GM23338 (cell line): ENCODE measurements at regions not wholly inside any gene's neighbourhood (a gene's known extent, or its start where the extent isn't known, plus 50 kb on each side); places are given as distances from the start of the nearest gene placed in this dataset.

Source experiments
- ATAC-seq: fragments of 200-7000 bp; cut with Tn5 transposase; 3 replicates; pipeline ENCODE4 v1.9.1; 2020
- DNase-seq: peaks from one replicate; pipeline ENCODE4 v3.0.0-alpha.2; 2015; ENCODE audit warnings: low spot score
- H2AFZ ChIP-seq: fragments of 200-600 bp; sonication (generic); 2 replicates; pipeline ENCODE4 v1.8.0; 2016; ENCODE audit warnings: antibody characterized with exemption, mild to moderate bottlenecking, moderate library complexity
- H3F3A ChIP-seq: fragments of 200-600 bp; sonication (generic); replicated peaks from 2 replicates; pipeline ENCODE4 v1.8.0; 2017; ENCODE audit warnings: antibody characterized with exemption, mixed run types, low read depth
- H3K27ac ChIP-seq: fragments of 200-600 bp; sonication (generic); 2 replicates; pipeline ENCODE4 v1.6.1; 2016; ENCODE audit warnings: low read depth
- H3K27me3 ChIP-seq: fragments of 200-600 bp; sonication (generic); 2 replicates; pipeline ENCODE4 v1.8.0; 2016; ENCODE audit warnings: mild to moderate bottlenecking, mixed run types, moderate library complexity; ENCODE audit not compliant: insufficient read depth
- H3K36me3 ChIP-seq: fragments of 200-600 bp; sonication (generic); 2 replicates; pipeline ENCODE4 v1.8.0; 2016; ENCODE audit warnings: mild to moderate bottlenecking; ENCODE audit not compliant: insufficient read depth
- H3K4me1 ChIP-seq: fragments of 200-600 bp; sonication (generic); 2 replicates; pipeline ENCODE4 v1.8.0; 2016; ENCODE audit warnings: mild to moderate bottlenecking, moderate library complexity; ENCODE audit not compliant: insufficient read depth
- H3K4me2 ChIP-seq: fragments of 200-600 bp; sonication (generic); 2 replicates; pipeline ENCODE4 v1.7.1; 2017; ENCODE audit warnings: mixed run types
- H3K4me3 ChIP-seq: fragments of 200-600 bp; sonication (generic); 2 replicates; pipeline ENCODE4 v1.6.1; 2016; ENCODE audit warnings: mixed run types
- H3K79me2 ChIP-seq: fragments of 200-600 bp; sonication (generic); replicated peaks from 2 replicates; pipeline ENCODE4 v1.8.0; 2017; ENCODE audit warnings: mild to moderate bottlenecking; ENCODE audit not compliant: insufficient read depth
- H3K9me2 ChIP-seq: fragments of 200-600 bp; sonication (generic); 2 replicates; pipeline ENCODE4 v1.8.0; 2017; ENCODE audit not compliant: insufficient read depth
- H4K20me1 ChIP-seq: fragments of 200-600 bp; sonication (generic); replicated peaks from 2 replicates; pipeline ENCODE4 v1.8.0; 2017; ENCODE audit warnings: mild to moderate bottlenecking; ENCODE audit not compliant: insufficient read depth
- H3K27ac Mint-ChIP-seq: 2 replicates; pipeline ENCODE4 v1.8.0; 2020; ENCODE audit warnings: inconsistent platforms, mild to moderate bottlenecking, moderate library complexity, mixed read lengths
- H3K27me3 Mint-ChIP-seq: 3 replicates; pipeline ENCODE4 v1.8.0; 2022; ENCODE audit warnings: low read depth, mild to moderate bottlenecking, moderate library complexity, mixed read lengths, inconsistent platforms; ENCODE audit not compliant: insufficient read depth, poor library complexity
- H3K36me3 Mint-ChIP-seq: 3 replicates; pipeline ENCODE4 v1.8.0; 2021; ENCODE audit warnings: low read depth, mild to moderate bottlenecking, inconsistent platforms, moderate library complexity, mixed read lengths
- H3K4me1 Mint-ChIP-seq: 3 replicates; pipeline ENCODE4 v1.8.0; 2020; ENCODE audit warnings: mild to moderate bottlenecking, inconsistent platforms, mixed read lengths
- H3K4me3 Mint-ChIP-seq: 3 replicates; pipeline ENCODE4 v1.8.0; 2021; ENCODE audit warnings: moderate library complexity, mild to moderate bottlenecking, inconsistent platforms, mixed read lengths
- H3K9me3 Mint-ChIP-seq: 3 replicates; pipeline ENCODE4 v1.8.0; 2020; ENCODE audit warnings: moderate library complexity, mild to moderate bottlenecking, inconsistent platforms, mixed read lengths
- CREB1 ChIP-seq: fragments of 250-450 bp; sonication (Bioruptor Pico); IDR thresholded peaks from 2 replicates; pipeline ENCODE4 v1.5.0; 2020; ENCODE audit warnings: low read depth, mild to moderate bottlenecking, moderate library complexity
- CTCF ChIP-seq, 2 experiments: fragments of 200-600 bp in 1 of 2; sonication (generic) in 1 of 2; conservative IDR thresholded peaks; 2 replicates each; pipeline versions ENCODE4 v1.5.1 to v1.6.1; 2016 to 2017; ENCODE audit warnings: antibody characterized with exemption in 2 of 2, low read depth in 2 of 2, mild to moderate bottlenecking in 2 of 2, moderate library complexity in 1 of 2
- ETS1 ChIP-seq: IDR thresholded peaks from 2 replicates; pipeline ENCODE4 v1.6.1; 2016; ENCODE audit warnings: antibody characterized with exemption
- EZH2 ChIP-seq: fragments of 200-600 bp; sonication (generic); IDR thresholded peaks from one replicate; pipeline ENCODE4 v1.8.0; 2017; ENCODE audit warnings: antibody characterized with exemption, mild to moderate bottlenecking, low read depth; ENCODE audit not compliant: unreplicated experiment
- NANOG ChIP-seq: IDR thresholded peaks from 2 replicates; pipeline ENCODE4 v1.6.1; 2016; ENCODE audit warnings: antibody characterized with exemption, borderline replicate concordance
- POLR2AphosphoS5 ChIP-seq: IDR thresholded peaks from 2 replicates; pipeline ENCODE4 v1.6.1; 2016; ENCODE audit warnings: antibody characterized with exemption, low read depth
- REST ChIP-seq: IDR thresholded peaks from one replicate; pipeline ENCODE4 v1.6.1; 2018; ENCODE audit warnings: antibody characterized with exemption; ENCODE audit not compliant: unreplicated experiment
- ZNF114 ChIP-seq: fragments of 250-450 bp; sonication (Bioruptor Pico); IDR thresholded peaks from 2 replicates; pipeline ENCODE4 v1.5.0; 2020; ENCODE audit warnings: mild to moderate bottlenecking, moderate library complexity
- ZNF462 ChIP-seq: fragments of 250-450 bp; sonication (Bioruptor Pico); IDR thresholded peaks from 2 replicates; pipeline ENCODE4 v1.5.0; 2020; ENCODE audit warnings: mild to moderate bottlenecking, moderate library complexity

GRCh38 chr4:158314756-158315487 is 104.6 kb downstream of the TMEM144 start:
- TF ChIP-seq NANOG (no peak), EZH2 (no peak), ETS1 (no peak), ZNF462 (CRISPR knock-in tag) (no peak), REST (no peak), ZNF114 (CRISPR knock-in tag) (no peak), CTCF (conservative IDR thresholded peaks at IDR 0.05; ENCODE audit: low read depth in 2 of 2) (no peak), CREB1 (no peak), POLR2AphosphoS5 (no peak)
- Histone ChIP-seq H3K4me2 (no peak overlapping the region), H2AFZ (no peak overlapping the region), H3K27me3 (no peaks in the 10 kb centered on the region), H4K20me1 (no peaks in the 10 kb centered on the region), H3K79me2 (no peaks in the 10 kb centered on the region), H3K4me3 (no peak overlapping the region), H3F3A (no peaks in the 10 kb centered on the region), H3K36me3 (no peaks in the 10 kb centered on the region), H3K9me2 (no peaks in the 10 kb centered on the region), H3K27ac (no peak overlapping the region), H3K4me1 (no peaks in the 10 kb centered on the region)
- H3K4me3 Mint-ChIP-seq = no peak overlapping the region
- 0 out of 3 replicates have a peak, but pooled peaks cover 1% of the 10 kb centered on the region for H3K9me3 Mint-ChIP-seq
- H3K4me1 Mint-ChIP-seq = no peaks in the 10 kb centered on the region
- H3K27me3 Mint-ChIP-seq = no peaks in the 10 kb centered on the region
- H3K36me3 Mint-ChIP-seq = no peaks in the 10 kb centered on the region
- DNase-seq = no peak
- no peak for ATAC-seq
- no peak overlapping the region for H3K27ac Mint-ChIP-seq
